ENCODE measurements at regions not wholly inside any gene's neighbourhood (a gene's known extent, or its start where the extent isn't known, plus 50 kb on each side); places are given as distances from the start of the nearest gene placed in this dataset. TPM values are rescaled to one million over a fixed set of nuclear protein-coding genes. Genes with fewer than 3 reads are reported as not detected.

Small RNAs in the stretch of these regions (small RNA-seq; reads per million reads assigned to genes)
- gene IGLL3P (ENCODE audit: low replicate concordance) (not detected), gene MIR6817 (ENCODE audit: low replicate concordance) (not detected)

Data from skin of body (tissue), 1 donor.